Neuron (in vitro differentiated cells): ENCODE measurements at regions not wholly inside any gene's neighbourhood (a gene's known extent, or its start where the extent isn't known, plus 50 kb on each side); places are given as distances from the start of the nearest gene placed in this dataset.
"Not testable (repeated sequence)": the region's sequence is repeated elsewhere in the genome, so short reads cannot be mapped to it uniquely, and the experiment has no call there.

Experiments used
- H2AFZ ChIP-seq: one replicate; pipeline ENCODE4 v1.6.1; 2013; ENCODE audit warnings: low read depth, mild to moderate bottlenecking, inconsistent platforms, low read length, moderate library complexity
- H3K27me3 ChIP-seq: one replicate; pipeline ENCODE4 v1.6.1; 2013; ENCODE audit warnings: low read length; ENCODE audit not compliant: insufficient read depth
- H3K36me3 ChIP-seq: one replicate; pipeline ENCODE4 v1.6.1; 2013; ENCODE audit warnings: low read length; ENCODE audit not compliant: insufficient read depth
- H3K4me1 ChIP-seq: one replicate; pipeline ENCODE4 v1.6.1; 2013; ENCODE audit warnings: low read length; ENCODE audit not compliant: insufficient read depth
- H3K4me3 ChIP-seq: 2 replicates; pipeline ENCODE4 v1.5.1; 2013; ENCODE audit warnings: mild to moderate bottlenecking, low read length, moderate library complexity
- H3K9me3 ChIP-seq: one replicate; pipeline ENCODE4 v1.6.1; 2013; ENCODE audit warnings: low read length

GRCh38 chrX:45815441-45815840 is 614.8 kb upstream of the DIPK2B start:
- H3K4me3 ChIP-seq: no peak overlapping the region
- peaks cover 7% of the 10 kb centered on the region for H3K4me1 ChIP-seq
- peaks cover 19% of the 10 kb centered on the region for H3K36me3 ChIP-seq
- H3K9me3 ChIP-seq: peaks cover 2% of the 10 kb centered on the region
- no peak overlapping the region for H2AFZ ChIP-seq
- H3K27me3 ChIP-seq: no peaks in the 10 kb centered on the region

GRCh38 chrX:45811326-45811725 is 610.6 kb upstream of the DIPK2B start:
- H3K4me3 ChIP-seq: no peak overlapping the region
- peaks cover 7% of the 10 kb centered on the region for H3K36me3 ChIP-seq
- no peak overlapping the region for H2AFZ ChIP-seq
- no peaks in the 10 kb centered on the region for H3K27me3 ChIP-seq
- peaks cover 41% of the 10 kb centered on the region for H3K4me1 ChIP-seq
- H3K9me3 ChIP-seq: peaks cover under 1% of the 10 kb centered on the region

GRCh38 chrX:45807572-45808425 is 607.1 kb upstream of the DIPK2B start:
- Histone ChIP-seq H3K4me3 (no peak overlapping the region), H2AFZ (no peak overlapping the region), H3K9me3 (no peaks in the 10 kb centered on the region), H3K27me3 (no peaks in the 10 kb centered on the region), H3K4me1 (peaks cover 41% of the 10 kb centered on the region), H3K36me3 (peaks cover 2% of the 10 kb centered on the region)

GRCh38 chrX:45806410-45807121 is 605.9 kb upstream of the DIPK2B start:
- H3K4me3 ChIP-seq: no peak overlapping the region
- H3K36me3 ChIP-seq: no peaks in the 10 kb centered on the region

GRCh38 chrX:45804276-45804675 is 603.6 kb upstream of the DIPK2B start:
- H3K36me3 ChIP-seq: no peaks in the 10 kb centered on the region
- peaks cover 23% of the 10 kb centered on the region for H3K4me1 ChIP-seq
- H3K27me3 ChIP-seq: no peaks in the 10 kb centered on the region
- no peak overlapping the region for H2AFZ ChIP-seq
- H3K9me3 ChIP-seq: no peaks in the 10 kb centered on the region
- no peak overlapping the region for H3K4me3 ChIP-seq

More at GRCh38 chrX:45806410-45807121, 605.9 kb upstream of the DIPK2B start:
- H3K9me3 ChIP-seq: no peaks in the 10 kb centered on the region
- no peak overlapping the region for H2AFZ ChIP-seq
- no peaks in the 10 kb centered on the region for H3K27me3 ChIP-seq
- H3K4me1 ChIP-seq: peaks cover 41% of the 10 kb centered on the region

GRCh38 chrX:45803383-45803921 is 602.8 kb upstream of the DIPK2B start:
- no peaks in the 10 kb centered on the region for H3K9me3 ChIP-seq

GRCh38 chrX:45801554-45801953 is 600.9 kb upstream of the DIPK2B start:
- Histone ChIP-seq H3K4me3 (no peak overlapping the region), H3K27me3 (no peaks in the 10 kb centered on the region), H3K36me3 (no peaks in the 10 kb centered on the region), H2AFZ (no peak overlapping the region), H3K4me1 (no peaks in the 10 kb centered on the region), H3K9me3 (no peaks in the 10 kb centered on the region)

More at GRCh38 chrX:45803383-45803921, 602.8 kb upstream of the DIPK2B start:
- H3K4me3 ChIP-seq: no peak overlapping the region
- H2AFZ ChIP-seq: no peak overlapping the region
- no peaks in the 10 kb centered on the region for H3K36me3 ChIP-seq
- H3K4me1 ChIP-seq: peaks cover 16% of the 10 kb centered on the region
- H3K27me3 ChIP-seq: no peaks in the 10 kb centered on the region

GRCh38 chrX:45800746-45801453 is 600.2 kb upstream of the DIPK2B start:
- H3K27me3 ChIP-seq, H3K4me1 ChIP-seq, H3K36me3 ChIP-seq, H3K9me3 ChIP-seq, H3K4me3 ChIP-seq, H2AFZ ChIP-seq: not testable (repeated sequence)

GRCh38 chrX:45799576-45799975 is 598.9 kb upstream of the DIPK2B start:
- H3K27me3 ChIP-seq: no peaks in the 10 kb centered on the region
- no peak overlapping the region for H2AFZ ChIP-seq
- no peak overlapping the region for H3K4me3 ChIP-seq
- no peaks in the 10 kb centered on the region for H3K9me3 ChIP-seq
- peaks cover 1% of the 10 kb centered on the region for H3K36me3 ChIP-seq
- no peaks in the 10 kb centered on the region for H3K4me1 ChIP-seq

GRCh38 chrX:45795546-45795945 is 594.9 kb upstream of the DIPK2B start:
- H3K36me3 ChIP-seq: peaks cover 4% of the 10 kb centered on the region
- no peak overlapping the region for H3K4me3 ChIP-seq
- H2AFZ ChIP-seq: no peak overlapping the region
- no peaks in the 10 kb centered on the region for H3K27me3 ChIP-seq
- H3K4me1 ChIP-seq: no peaks in the 10 kb centered on the region
- H3K9me3 ChIP-seq: peaks cover 2% of the 10 kb centered on the region

GRCh38 chrX:45794995-45795337 is 594.3 kb upstream of the DIPK2B start:
- Histone ChIP-seq H3K27me3 (no peaks in the 10 kb centered on the region), H3K9me3 (peaks cover 2% of the 10 kb centered on the region), H3K36me3 (peaks cover 4% of the 10 kb centered on the region), H3K4me1 (no peaks in the 10 kb centered on the region), H3K4me3 (no peak overlapping the region), H2AFZ (no peak overlapping the region)

- H3K27me3 ChIP-seq: no peaks in the 10 kb centered on the region
- peaks cover 2% of the 10 kb centered on the region for H3K9me3 ChIP-seq
- H3K4me3 ChIP-seq: no peak overlapping the region
- H2AFZ ChIP-seq: no peak overlapping the region
- H3K4me1 ChIP-seq: no peaks in the 10 kb centered on the region
- H3K36me3 ChIP-seq: peaks cover 4% of the 10 kb centered on the region
Observed at GRCh38 chrX:45794323-45794994, 593.8 kb upstream of the DIPK2B start.
